Fibroblast of skin of right biceps (primary cell): ENCODE measurements at regions not wholly inside any gene's neighbourhood (a gene's known extent, or its start where the extent isn't known, plus 50 kb on each side); places are given as distances from the start of the nearest gene placed in this dataset.
A peak's percentile ranks its signal among the peaks of the same experiment; 100 is the strongest.

Experiments used
- DNase-seq: peaks from one replicate; pipeline ENCODE4 v3.0.0-alpha.2; 2013

DNA sequence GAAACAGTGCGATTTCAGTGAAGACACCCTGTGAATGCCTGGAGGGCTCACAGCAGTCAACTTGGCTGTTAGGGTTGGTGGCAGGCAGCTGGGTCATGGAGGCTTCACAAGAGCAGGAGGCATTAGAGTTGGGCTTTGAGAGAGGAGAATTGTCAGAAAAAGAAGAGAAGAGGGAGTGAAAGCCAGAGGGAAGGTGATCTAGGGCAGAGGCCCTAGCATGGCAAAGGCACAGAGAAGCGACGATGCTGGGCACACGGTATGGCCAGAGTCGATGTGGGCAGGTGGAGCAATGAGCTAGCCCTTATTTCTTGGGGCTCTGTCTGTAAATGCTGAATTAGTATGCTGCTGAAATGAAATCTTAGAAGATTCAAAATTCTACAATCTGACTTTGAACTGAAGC lies 52.6 kb upstream of the OLFM4 start:
- DNase-seq: no peak

DNA sequence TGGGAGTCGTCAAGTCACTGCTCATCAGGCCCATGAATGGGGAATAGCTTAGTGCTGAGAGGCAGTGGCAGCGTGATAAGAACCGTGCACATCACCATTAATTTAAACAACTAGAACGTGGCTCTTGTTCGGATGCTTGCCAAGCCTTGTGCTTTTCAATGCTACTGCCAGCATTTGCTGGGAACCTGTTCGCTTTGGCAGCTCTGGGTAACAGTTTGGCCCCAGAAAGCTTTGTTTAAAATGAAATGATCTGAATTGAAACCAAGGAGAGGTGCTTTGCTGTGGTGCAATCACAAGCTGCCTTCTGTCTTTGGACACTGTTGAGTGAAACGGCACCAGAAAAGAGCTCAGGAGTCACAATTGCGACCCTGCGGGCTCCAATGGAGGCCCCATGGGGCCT lies 53.5 kb upstream of the OLFM4 start:
- no peak for DNase-seq

DNA sequence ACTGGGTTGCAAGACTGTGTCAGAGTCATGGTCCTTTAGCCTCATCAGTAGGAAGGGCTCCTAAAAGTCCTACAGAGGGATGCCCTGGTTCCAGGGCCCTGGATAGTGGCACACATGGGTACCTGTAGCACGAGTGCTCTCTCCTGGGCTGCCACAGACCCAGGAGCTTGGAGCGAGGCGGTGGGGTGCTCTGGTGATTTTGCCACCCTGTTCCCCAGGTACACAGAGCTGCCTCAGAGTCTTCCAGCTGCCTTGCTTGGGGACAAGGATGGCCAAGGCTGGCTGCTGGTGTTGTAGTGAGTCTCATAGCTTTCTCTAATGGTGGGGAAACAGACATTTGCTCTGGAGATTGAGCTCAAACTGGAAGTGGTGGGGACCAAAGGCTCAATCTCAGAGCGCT lies 53.9 kb upstream of the OLFM4 start:
- DNase-seq: no peak

DNA sequence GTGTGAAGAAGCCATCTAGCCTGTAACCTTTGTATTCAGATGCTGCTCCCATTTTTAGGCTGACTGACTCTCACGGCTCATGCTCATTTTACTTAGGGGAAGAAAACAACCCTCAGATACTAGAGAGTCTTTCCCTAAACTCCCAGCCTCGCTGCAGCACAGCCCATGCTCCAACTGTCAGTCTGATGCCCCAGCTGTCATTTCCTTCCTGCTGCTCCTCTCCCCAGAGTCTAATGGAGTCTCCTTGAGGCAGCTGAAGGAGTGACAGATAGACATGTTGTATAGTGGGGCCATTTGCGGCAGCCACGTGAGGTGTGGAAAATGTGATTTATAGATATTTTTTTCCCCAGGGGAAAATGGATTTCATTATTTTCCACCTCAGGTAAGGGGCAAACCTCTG lies 59.2 kb upstream of the OLFM4 start:
- DNase-seq: no peak

DNA sequence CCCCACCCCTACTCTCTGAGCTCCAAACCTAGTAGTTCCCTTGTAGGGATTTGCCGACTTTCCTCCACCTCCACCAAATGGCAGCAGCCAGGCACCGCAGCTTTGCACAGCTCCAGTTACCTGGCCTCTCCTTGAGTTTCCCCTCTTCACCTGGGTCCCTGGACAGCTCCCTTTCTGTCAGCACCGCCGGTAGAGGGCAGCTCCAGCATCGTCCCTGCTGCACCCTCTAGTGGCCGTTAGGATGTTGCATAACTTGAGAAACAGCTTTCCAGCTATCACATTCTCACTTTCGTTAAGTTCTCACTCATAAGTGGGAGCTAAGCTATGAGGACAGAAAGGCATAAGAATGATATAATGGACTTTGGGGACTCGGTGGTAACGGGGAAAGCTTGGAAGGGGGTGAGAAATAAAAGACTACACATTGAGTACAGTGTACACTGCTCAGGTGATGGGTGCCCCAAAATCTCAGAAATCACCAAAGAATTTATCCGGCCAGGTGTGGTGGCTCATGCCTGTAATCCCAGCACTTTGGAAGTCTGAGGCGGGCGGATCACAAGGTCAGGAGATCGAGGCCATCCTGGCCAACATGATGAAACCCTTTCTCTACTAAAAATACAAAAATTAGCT lies 60.4 kb upstream of the OLFM4 start:
- DNase-seq: peak; percentile 64

DNA sequence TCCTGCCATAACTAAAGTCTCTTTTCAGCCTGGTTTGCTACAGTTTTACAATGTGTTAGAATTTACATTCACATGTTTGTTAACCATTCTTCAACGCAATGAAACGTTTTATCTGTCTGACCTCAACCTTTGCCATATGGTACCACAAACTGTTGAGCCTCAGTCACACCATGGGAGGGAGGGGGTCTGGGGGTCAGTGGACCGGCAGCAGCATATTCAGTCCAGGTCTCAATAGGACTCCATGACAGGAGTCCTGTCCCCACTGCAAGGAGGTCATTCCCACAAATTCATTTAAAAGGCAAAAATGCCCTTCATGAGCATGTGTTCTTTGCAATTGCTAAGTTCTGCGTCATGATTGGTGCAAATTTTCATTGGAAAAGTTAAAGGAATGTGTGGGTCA lies 66.6 kb upstream of the OLFM4 start:
- DNase-seq: no peak

DNA sequence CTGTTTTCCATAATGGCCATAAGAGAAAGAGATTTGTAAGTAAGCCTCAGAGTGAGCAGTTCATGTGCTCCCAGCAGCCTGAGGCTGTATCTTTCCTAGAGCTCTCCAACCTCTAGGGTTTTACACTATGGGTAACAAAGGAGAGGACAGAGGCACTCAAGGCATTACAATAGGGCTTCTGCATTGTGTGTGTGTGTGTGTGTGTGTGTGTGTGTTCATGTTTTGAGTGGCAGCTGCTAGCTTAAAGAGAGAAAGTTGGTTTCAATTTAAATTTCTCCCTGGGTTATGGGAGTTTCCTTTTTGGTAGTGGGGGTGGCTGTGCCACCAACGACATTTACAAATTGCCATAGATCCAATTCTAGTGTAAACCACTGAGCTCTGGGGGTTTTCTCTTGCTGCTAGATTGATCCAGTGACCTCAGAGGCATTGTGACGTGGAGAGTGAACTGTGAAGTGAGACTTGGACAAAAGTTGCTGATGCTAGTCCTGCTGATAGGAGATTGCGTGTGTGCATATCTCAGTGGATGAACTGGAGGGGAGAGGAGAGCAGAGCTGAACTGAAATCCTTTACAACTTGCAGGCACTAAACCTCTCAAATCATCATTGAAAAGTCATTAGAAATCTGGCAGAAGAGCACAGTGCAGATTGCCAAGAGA lies 67.2 kb upstream of the OLFM4 start:
- no peak for DNase-seq

DNA sequence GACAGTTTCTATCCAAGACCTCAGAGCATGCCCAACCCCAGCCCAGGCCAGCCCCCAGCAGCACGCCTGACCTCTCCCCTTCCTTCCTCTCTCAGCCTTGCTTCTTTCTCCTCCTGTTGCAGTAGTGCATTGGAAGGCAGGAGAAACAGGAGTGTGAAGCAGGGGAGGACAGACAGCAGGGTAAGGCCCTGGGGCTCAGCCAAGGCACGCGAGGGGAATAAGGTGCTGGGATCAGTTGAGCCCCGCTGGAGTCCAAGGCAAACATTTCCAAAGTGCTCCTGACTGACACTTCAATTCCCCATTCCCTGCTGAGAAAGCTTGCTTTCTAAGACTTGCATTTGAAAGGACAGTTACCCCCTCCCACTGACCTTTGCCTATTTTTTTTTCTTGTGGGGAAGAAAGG lies 73.1 kb upstream of the OLFM4 start:
- no peak for DNase-seq

DNA sequence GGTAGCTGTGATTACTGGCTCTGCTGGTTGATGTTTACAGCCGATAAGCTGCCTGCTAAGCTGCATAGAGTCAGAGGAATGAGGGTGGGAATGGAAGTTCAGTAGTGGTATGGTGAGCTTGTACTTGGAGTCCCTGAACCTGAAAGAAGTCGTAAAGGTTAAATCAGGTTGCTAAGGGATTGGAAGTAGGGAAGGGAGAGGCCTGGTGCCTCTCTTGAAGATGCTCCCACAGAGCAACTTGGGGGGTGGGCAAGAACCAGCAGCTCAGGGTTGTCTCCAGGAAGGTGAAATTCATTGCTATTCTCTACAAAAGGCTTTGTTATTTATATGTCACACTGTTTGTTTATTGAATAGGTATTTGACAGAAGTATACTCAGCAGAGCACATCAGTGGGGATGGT lies 73.8 kb upstream of the OLFM4 start:
- no peak for DNase-seq

DNA sequence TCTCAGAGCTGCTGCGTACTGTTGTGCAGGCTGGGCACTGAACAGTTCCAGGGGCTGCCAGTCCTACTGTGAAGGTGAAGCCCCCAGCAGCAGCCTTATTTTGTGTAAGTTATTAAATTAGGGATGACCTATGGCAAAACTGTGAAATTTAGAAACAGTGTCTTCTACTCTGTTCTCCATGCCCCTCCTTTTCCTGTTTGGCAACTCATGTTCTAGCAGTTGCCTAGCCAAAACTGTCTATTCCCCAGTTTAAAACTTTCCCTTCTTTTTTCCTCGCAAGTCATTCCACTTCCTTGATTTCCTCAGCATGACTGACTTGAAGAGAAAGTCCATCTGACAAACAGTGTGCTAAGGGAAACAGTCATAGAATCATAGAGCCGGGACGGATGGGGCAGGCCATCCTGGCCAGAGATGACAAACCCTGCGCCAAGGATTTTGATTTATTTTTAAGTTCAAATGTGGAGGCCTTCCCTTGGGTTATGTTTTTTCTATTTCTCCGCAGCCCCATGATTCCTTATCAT lies 78.1 kb upstream of the OLFM4 start:
- DNase-seq: no peak

DNA sequence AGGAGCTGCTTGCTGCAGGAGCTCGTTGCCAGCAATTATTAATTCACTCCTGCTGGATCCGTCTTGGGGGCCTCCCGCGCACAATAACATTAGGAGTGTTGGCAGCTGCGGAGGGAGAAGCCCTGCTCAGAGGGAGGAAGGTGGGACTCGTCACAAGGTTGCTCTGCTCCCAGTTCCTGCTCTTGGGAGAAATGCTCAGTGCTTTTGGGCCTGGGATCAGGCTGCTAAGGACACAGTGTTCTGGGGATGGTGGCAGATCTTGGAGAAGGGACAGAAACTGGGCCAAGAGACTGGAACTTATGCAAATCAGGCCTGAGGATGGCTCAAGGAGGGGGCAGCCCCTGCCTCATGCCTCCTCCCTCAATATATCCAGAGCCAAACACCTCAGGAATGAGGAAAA lies 78.9 kb upstream of the OLFM4 start:
- DNase-seq: no peak

DNA sequence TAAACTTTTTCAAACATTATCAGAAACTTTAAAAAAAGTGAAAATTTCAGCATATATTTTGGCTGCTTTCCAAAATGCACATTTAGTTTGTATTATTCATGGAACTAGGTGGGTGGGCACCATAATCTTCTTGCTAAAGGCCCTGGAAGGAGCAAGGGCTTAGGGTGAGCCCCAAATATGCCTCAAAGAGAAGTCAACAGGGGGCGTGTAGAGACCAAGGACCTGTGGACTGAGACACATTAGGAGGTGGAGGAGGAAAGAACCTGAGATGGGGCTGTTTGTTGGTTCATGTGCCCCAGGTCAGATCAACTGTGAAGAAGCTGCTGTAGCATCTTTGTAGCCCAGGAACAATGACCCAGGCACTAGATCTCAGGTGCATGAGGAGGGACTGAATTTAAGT lies 79.6 kb upstream of the OLFM4 start:
- no peak for DNase-seq

DNA sequence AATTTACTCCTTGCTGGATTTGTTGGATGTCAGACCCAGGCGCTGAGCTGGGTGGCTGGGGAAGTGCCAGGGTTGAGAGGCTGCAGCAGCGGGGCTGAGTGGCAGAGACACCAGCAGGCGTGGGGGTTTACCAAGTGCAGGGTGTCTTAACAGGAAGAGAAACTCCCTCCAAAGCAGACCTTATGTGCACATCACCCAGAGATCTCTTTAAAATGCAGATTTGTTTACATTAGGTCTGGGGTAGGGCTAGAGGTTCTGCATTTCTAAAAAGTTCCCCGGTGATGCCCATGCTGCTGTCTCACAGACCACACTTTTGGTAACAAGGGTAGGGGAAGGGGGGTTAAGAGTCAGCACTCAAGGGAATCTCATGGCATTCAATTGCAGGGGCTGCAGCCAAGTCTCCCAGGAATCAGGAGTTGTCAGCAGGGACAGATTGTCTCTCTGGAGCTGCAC lies 80.7 kb upstream of the OLFM4 start:
- no peak for DNase-seq

DNA sequence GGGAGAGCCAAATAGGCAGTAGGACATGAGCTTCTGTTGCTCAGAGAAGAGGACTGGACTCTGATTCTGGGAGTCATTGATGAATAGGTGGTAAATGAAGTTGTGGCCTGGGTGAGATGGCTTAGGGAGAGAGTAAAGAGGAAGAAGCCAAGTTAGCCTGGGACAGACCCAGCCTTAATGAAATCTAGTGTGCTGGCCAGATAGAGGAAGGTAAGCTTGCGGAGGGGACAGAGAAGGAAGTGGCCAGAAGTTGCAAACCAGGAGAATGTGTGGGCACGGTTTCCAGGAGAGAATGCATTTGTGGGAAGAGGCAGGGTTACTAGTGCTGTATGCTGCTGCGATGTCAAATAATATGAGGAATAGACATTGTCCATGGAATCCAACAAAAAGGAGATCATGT lies 83.3 kb upstream of the OLFM4 start:
- DNase-seq: no peak

DNA sequence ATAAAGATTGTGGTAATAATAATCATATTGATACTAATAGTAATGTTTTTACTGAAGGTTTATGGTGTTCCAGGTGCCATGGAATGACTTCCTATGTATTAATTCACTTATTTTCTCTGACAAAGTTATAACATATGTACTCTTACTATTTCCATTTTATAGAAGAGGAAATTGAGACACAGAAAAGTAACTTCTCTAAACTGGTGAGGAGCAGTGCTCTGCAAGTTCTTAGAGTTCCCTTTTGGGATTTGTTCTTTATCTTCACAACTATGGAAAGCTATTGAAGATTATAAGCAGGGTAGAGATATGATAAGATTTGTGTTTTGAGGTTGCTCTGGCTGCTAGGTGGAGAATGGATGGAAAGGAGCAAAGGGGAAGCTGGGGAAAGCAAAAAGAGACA lies 83.9 kb upstream of the OLFM4 start:
- DNase-seq: no peak

DNA sequence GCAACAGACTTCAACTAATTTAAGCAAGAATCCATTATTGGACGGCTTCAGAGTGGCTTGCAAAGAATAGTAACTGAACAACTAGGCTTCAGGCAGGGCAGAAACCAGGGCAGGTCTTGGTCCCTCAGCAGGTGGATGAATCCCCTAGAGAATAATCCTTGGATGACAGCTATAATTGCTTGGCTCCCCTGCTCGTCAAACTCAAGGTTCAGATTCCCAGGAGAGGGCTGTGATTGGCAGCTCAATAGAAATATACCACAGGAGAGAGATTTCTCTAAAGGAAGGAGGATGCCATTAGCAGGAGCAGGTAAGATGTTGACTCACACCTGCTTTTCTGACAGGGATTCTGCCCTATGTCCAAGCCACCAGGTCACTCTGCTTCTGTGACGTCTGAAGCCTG lies 89.6 kb upstream of the PCDH8 start:
- DNase-seq: no peak

DNA sequence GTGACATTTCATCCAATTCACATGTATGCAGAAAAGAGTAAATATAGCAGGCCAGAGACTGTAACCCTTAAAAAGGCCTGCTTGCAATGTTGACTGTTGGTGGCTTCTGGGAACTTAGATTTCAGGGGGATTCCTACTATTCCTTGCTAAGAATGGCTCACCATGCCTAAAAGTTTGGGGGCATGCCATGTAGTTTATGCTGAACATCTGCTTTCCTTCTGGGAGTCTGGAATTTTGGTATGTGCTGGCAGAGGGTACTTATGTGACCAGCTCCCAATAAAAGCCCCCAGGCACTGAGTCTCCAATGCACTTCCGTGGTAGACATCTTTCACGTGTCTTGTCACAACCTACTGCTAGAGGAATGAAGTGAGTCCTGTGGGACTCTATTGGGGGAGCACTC lies 88.4 kb upstream of the PCDH8 start:
- DNase-seq: no peak

DNA sequence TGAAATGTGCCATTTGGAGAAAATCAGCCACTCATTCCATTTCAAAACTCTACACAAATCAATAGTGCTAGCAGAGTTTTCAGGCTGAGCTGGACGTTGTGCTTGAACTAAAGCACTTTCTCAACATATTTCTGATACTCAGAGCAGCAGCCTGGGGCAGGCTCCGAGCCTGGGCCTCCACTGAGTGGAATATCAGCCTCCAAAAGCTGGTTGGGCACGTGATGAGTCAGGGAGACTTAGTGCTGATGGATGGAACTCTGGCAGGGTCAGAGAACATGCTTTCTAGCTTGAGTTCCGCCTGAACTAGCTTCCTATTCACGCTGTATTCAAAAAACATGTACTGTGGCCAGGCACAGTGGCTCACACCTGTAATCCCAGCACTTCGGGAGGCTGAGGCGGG lies 85.8 kb upstream of the PCDH8 start:
- no peak for DNase-seq

DNA sequence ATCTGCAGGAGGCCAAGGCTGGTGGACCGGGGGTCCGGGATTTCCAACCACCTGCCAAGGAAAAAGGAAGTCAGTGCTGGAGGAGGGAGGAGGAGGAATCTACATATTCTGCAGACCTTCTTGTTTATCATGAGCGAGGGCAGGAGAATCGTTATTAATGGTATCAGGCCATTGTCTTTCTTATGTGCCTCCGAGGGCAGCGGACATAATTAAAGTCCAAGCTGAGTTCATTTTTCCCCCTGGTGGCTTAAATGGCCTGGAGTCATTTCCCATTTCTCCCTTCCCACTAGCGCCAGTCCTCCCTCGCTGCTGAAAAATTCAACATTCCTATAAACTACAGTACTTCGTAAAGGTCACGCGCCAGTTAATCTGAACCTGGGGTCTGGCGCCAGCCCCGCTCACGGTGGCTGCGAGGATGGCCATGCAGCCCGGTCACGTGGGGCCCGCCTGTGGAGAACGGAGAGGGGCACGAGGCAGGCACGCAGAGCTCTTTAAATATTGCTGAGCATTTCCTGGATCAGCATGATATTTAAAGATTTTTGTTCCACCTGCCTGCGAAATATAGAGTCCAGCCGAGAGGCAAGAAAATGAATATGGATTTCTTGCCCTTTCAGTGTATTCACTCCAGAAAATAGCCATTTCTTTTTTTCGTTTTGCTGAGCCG lies 85.2 kb upstream of the PCDH8 start:
- DNase-seq: no peak

DNA sequence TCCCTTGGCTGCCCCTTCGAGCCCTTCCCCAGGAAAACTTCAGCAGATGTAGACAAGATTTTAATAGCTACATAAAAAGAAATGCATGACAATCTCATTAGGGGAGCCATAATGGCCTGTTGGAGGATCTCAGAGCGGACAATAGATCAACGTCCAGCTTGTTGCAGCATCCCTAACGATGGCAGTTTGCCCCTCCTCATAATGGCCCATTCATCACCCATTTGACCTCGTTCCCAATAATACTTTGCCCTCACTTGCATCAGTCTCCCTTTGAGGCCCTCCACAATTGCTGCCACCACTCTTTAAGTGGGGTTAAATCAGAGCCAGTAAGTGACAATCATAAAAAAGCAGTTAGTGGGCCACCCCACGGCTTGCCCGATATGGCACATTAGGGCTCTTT lies 84.7 kb upstream of the PCDH8 start:
- DNase-seq: no peak

DNA sequence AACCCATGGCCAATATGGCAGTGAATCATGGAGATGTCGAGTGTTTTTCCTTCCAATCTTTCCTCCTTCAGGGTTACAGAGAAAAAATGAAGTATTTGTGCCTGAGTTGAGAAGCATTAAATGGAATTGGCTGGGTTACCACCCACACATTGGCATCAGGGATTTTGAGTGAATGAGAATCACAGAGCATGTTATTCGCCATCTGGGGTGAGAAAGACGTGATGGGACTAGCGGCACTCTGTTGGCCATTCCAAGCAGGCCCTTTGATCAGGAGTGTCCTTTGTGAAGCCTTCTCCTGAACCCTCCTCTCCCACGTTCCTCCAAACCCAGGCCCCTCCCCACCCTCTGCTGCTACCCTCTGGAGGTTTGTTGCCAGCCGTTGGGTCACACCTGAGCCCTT lies 84.2 kb upstream of the PCDH8 start:
- no peak for DNase-seq

DNA sequence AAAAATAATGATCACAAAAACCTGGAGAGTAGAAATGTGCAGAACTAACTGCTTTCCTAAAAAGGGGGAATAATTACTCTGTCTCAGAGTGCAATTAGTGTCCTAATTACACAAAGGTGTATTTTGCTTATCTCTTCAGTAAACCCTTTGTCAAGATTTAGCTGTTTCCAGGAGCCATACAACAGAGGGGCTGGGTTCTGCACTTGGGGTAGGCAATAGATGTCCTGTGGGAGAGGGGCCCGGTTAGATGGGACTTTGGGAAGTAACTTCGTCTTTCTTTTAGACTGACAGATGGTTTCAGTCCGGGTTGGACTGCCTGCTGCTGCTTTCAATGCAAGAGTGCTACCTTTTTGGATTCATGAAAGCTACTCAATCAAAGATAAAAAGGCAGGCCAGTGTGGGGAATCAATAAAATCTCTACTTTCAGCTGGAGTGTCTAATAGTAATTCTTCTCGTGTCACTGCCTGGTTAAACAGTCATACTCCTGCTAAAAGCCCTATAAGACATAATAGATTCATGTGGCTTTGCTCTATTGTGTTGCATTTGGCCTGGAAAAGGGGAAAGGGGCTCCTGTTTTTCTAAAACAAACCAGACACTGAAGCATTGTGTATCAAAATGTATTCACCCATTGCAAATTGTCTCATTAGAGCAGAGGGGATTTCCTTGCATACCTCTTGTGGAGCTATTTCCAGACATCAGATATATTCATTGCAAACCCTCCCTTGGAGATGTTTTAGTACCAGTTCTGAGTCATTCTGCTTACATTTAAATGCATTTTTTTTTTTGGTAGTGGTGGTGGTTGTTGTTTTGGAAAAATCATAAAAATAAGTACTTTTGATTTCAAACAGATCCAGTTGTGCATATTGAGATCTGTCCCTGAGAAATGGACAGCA lies 83.3 kb upstream of the PCDH8 start:
- DNase-seq: no peak

DNA sequence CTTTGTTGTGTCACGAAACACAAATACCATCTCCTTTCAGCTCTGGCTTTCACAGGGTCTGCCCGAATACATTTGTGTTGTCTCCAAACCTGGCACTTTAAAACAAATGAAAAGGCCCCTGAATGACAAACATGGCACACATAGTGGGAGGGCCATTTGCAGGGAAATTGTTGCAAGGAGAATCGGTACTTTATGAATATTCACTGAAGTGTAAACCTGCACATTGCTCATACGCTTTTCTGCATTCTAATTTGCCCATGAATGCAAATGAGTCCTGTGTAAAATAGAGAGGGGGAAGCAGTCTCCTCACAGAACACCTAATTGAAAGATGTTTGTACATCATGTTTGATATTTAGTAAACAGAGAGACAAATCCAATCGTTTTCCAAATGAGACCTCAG lies 82.7 kb upstream of the PCDH8 start:
- no peak for DNase-seq
